ENCODE measurements at regions not wholly inside any gene's neighbourhood (a gene's known extent, or its start where the extent isn't known, plus 50 kb on each side); places are given as distances from the start of the nearest gene placed in this dataset.
"Not testable (repeated sequence)": the region's sequence is repeated elsewhere in the genome, so short reads cannot be mapped to it uniquely, and the experiment has no call there.

- no peak for DNase-seq (ENCODE audit: low read depth)
Measured at GRCh38 chr1:38758820-38759219, 100.8 kb downstream of the RRAGC start.

- DNase-seq (ENCODE audit: low read depth) = no peak
Measured at GRCh38 chr1:38746941-38747600, 112.5 kb downstream of the RRAGC start.

GRCh38 chr1:38746402-38746935 lies 113.1 kb downstream of the RRAGC start:
- DNase-seq (ENCODE audit: low read depth) = no peak

- no peak for DNase-seq (ENCODE audit: low read depth)
Measured at GRCh38 chr1:38745476-38746401, 113.8 kb downstream of the RRAGC start.

- DNase-seq (ENCODE audit: low read depth) = no peak
Measured at GRCh38 chr1:38744452-38745350, 114.9 kb downstream of the RRAGC start.

GRCh38 chr1:38743184-38743583 lies 116.4 kb downstream of the RRAGC start:
- no peak for DNase-seq (ENCODE audit: low read depth)

- no peak for DNase-seq (ENCODE audit: low read depth)
Measured at GRCh38 chr1:38741341-38741740, 118.2 kb downstream of the RRAGC start.

- no peak for DNase-seq (ENCODE audit: low read depth)
Measured at GRCh38 chr1:38740487-38740886, 119.1 kb downstream of the RRAGC start.

- no peak for DNase-seq (ENCODE audit: low read depth)
Measured at GRCh38 chr1:38738207-38738606, 121.4 kb downstream of the RRAGC start.

GRCh38 chr1:38736399-38736798 lies 123.2 kb downstream of the RRAGC start:
- no peak for DNase-seq (ENCODE audit: low read depth)

GRCh38 chr1:38735651-38736161 lies 123.9 kb downstream of the RRAGC start:
- DNase-seq (ENCODE audit: low read depth) = peak; percentile 93

GRCh38 chr1:38733761-38734160 lies 125.8 kb downstream of the RRAGC start:
- DNase-seq (ENCODE audit: low read depth) = no peak

- DNase-seq (ENCODE audit: low read depth) = peak; percentile 83
Measured at GRCh38 chr1:38730511-38731397, 128.8 kb downstream of the RRAGC start.

GRCh38 chr1:38728585-38728908 lies 131.0 kb downstream of the RRAGC start:
- no peak for DNase-seq (ENCODE audit: low read depth)

- DNase-seq (ENCODE audit: low read depth) = peak; percentile 81
Measured at GRCh38 chr1:38727684-38728584, 131.6 kb downstream of the RRAGC start.

- DNase-seq (ENCODE audit: low read depth) = not testable (repeated sequence)
Measured at GRCh38 chr1:38725321-38725961, 134.1 kb downstream of the RRAGC start.

GRCh38 chr1:38724160-38725131 lies 135.1 kb downstream of the RRAGC start:
- DNase-seq (ENCODE audit: low read depth) = no peak

Data from HT1080 (cell line).